ENCODE measurements at regions not wholly inside any gene's neighbourhood (a gene's known extent, or its start where the extent isn't known, plus 50 kb on each side); places are given as distances from the start of the nearest gene placed in this dataset.

DNA sequence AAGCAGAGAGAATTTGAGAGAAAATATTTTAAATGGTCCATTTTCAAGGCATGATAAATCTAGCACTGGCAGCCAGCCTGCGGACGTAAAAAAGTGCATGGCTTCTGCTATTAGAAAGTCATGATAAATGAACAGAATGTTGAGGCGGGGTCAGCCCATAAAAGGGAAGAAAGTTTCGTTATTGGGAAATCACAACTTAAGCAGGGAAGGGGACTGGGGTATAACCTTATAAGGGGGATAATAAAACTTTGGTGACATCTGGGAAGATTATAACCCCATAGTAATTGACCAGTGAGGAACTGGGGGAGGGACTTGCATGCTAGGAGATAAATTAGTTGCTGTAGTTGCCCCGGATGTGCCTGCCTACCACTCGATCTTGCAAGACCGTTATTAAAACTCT is 88.4 kb upstream of the PLSCR4 start:
- TF ChIP-seq CBX5 (IDR thresholded peaks at IDR 0.05; ENCODE audit: low read depth, low read length) (no peak), EZH2 (IDR thresholded peaks at IDR 0.05; ENCODE audit: low read depth, low read length, severe bottlenecking) (no peak), RAD21 (IDR thresholded peaks at IDR 0.05 in 1 of 2, conservative IDR thresholded peaks at IDR 0.05 in 1 of 2; ENCODE audit: low read depth in 2 of 2, low read length in 2 of 2) (no peak), JUND (IDR thresholded peaks at IDR 0.05; ENCODE audit: low read length) (no peak), CHD1 (IDR thresholded peaks at IDR 0.05; ENCODE audit: low read depth, low read length) (no peak), EP300 (IDR thresholded peaks at IDR 0.05; ENCODE audit: borderline replicate concordance in 1 of 2, low read depth in 2 of 2, low read length in 2 of 2) (no peak), POLR2A (IDR thresholded peaks at IDR 0.05; ENCODE audit: control extremely low read depth in 1 of 2, low read depth in 2 of 2, low read length in 2 of 2) (no peak), SIRT6 (IDR thresholded peaks at IDR 0.05; ENCODE audit: low read length) (no peak), ASH2L (IDR thresholded peaks at IDR 0.05; ENCODE audit: low read length) (no peak), BACH1 (IDR thresholded peaks at IDR 0.05; ENCODE audit: low read length) (no peak), TEAD4 (IDR thresholded peaks at IDR 0.05; ENCODE audit: low read depth, low read length) (no peak)
- TF ChIP-seq, protein P1, sequence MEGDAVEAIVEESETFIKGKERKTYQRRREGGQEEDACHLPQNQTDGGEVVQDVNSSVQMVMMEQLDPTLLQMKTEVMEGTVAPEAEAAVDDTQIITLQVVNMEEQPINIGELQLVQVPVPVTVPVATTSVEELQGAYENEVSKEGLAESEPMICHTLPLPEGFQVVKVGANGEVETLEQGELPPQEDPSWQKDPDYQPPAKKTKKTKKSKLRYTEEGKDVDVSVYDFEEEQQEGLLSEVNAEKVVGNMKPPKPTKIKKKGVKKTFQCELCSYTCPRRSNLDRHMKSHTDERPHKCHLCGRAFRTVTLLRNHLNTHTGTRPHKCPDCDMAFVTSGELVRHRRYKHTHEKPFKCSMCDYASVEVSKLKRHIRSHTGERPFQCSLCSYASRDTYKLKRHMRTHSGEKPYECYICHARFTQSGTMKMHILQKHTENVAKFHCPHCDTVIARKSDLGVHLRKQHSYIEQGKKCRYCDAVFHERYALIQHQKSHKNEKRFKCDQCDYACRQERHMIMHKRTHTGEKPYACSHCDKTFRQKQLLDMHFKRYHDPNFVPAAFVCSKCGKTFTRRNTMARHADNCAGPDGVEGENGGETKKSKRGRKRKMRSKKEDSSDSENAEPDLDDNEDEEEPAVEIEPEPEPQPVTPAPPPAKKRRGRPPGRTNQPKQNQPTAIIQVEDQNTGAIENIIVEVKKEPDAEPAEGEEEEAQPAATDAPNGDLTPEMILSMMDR (IDR thresholded peaks at IDR 0.05; ENCODE audit: control extremely low read depth in 1 of 3, insufficient read depth in 1 of 3, low read depth in 1 of 3, low read length in 3 of 3): no peak
- TF ChIP-seq, protein P2, sequence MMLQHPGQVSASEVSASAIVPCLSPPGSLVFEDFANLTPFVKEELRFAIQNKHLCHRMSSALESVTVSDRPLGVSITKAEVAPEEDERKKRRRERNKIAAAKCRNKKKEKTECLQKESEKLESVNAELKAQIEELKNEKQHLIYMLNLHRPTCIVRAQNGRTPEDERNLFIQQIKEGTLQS (IDR thresholded peaks at IDR 0.05; ENCODE audit: insufficient read depth, low read depth, low read length): no peak
